Astrocyte (in vitro differentiated cells and primary cell): ENCODE measurements at regions not wholly inside any gene's neighbourhood (a gene's known extent, or its start where the extent isn't known, plus 50 kb on each side); places are given as distances from the start of the nearest gene placed in this dataset.

Experiments used
- CTCF ChIP-seq: IDR thresholded peaks from 2 replicates; pipeline ENCODE4 v1.5.1; 2011; ENCODE audit warnings: low read depth, mild to moderate bottlenecking, inconsistent platforms, low read length, moderate library complexity; ENCODE audit not compliant: insufficient read depth
- EZH2 ChIP-seq: IDR thresholded peaks from 2 replicates; pipeline ENCODE4 v1.6.1; 2012; ENCODE audit warnings: mild to moderate bottlenecking, low read length, inconsistent platforms; ENCODE audit not compliant: insufficient read depth

- TF ChIP-seq CTCF (no peak), EZH2 (no peak)
These were observed 96.8 kb upstream of the TRIB2 start for GRCh38 chr2:12619975-12620374.
